ENCODE measurements at regions not wholly inside any gene's neighbourhood (a gene's known extent, or its start where the extent isn't known, plus 50 kb on each side); places are given as distances from the start of the nearest gene placed in this dataset.

GRCh38 chr17:34826332-34826731, 134.9 kb downstream of the CCT6B start:
- no peak for DNase-seq (ENCODE audit: low read depth in 2 of 3, low spot score in 2 of 3)

GRCh38 chr17:34825884-34826283, 135.4 kb downstream of the CCT6B start:
- DNase-seq (ENCODE audit: low read depth in 2 of 3, low spot score in 2 of 3): no peak

- no peak for DNase-seq (ENCODE audit: low read depth in 2 of 3, low spot score in 2 of 3)
These were observed 136.2 kb downstream of the CCT6B start for GRCh38 chr17:34825102-34825501.

- DNase-seq (ENCODE audit: low read depth in 2 of 3, low spot score in 2 of 3): no peak
These were observed 138.2 kb downstream of the CCT6B start for GRCh38 chr17:34823023-34823422.

- DNase-seq (ENCODE audit: low read depth in 2 of 3, low spot score in 2 of 3): no peak
These were observed 139.1 kb downstream of the CCT6B start for GRCh38 chr17:34822007-34822739.

GRCh38 chr17:34820922-34821321, 140.3 kb downstream of the CCT6B start:
- DNase-seq (ENCODE audit: low read depth in 2 of 3, low spot score in 2 of 3): peak in 1 of 3 donors; percentile 16

GRCh38 chr17:34820248-34820801, 140.9 kb downstream of the CCT6B start:
- DNase-seq (ENCODE audit: low read depth in 2 of 3, low spot score in 2 of 3): no peak

GRCh38 chr17:34817252-34818035, 143.8 kb downstream of the CCT6B start:
- no peak for DNase-seq (ENCODE audit: low read depth in 2 of 3, low spot score in 2 of 3)

- no peak for DNase-seq (ENCODE audit: low read depth in 2 of 3, low spot score in 2 of 3)
These were observed 144.4 kb downstream of the CCT6B start for GRCh38 chr17:34816848-34817247.

GRCh38 chr17:34813290-34813689, 148.0 kb downstream of the CCT6B start:
- DNase-seq (ENCODE audit: low read depth in 2 of 3, low spot score in 2 of 3): no peak

- no peak for DNase-seq (ENCODE audit: low read depth in 2 of 3, low spot score in 2 of 3)
These were observed 149.7 kb downstream of the CCT6B start for GRCh38 chr17:34811561-34811960.

GRCh38 chr17:34800661-34801060, 160.6 kb downstream of the CCT6B start:
- no peak for DNase-seq (ENCODE audit: low read depth in 2 of 3, low spot score in 2 of 3)

- no peak for DNase-seq (ENCODE audit: low read depth in 2 of 3, low spot score in 2 of 3)
These were observed 161.5 kb downstream of the CCT6B start for GRCh38 chr17:34799751-34800150.

- DNase-seq (ENCODE audit: low read depth in 2 of 3, low spot score in 2 of 3): no peak
These were observed 162.7 kb downstream of the CCT6B start for GRCh38 chr17:34798581-34798980.

GRCh38 chr17:34797720-34798119, 163.5 kb downstream of the CCT6B start:
- peak in 2 of 3 donors; percentile 33 to 54 for DNase-seq (ENCODE audit: low read depth in 2 of 3, low spot score in 2 of 3)

GRCh38 chr17:34793231-34793908, 167.9 kb downstream of the CCT6B start:
- DNase-seq (ENCODE audit: low read depth in 2 of 3, low spot score in 2 of 3): no peak

- DNase-seq (ENCODE audit: low read depth in 2 of 3, low spot score in 2 of 3): no peak
These were observed 172.6 kb downstream of the CCT6B start for GRCh38 chr17:34788696-34789095.

- DNase-seq (ENCODE audit: low read depth in 2 of 3, low spot score in 2 of 3): no peak
These were observed 176.7 kb downstream of the CCT6B start for GRCh38 chr17:34784526-34784925.

- no peak for DNase-seq (ENCODE audit: low read depth in 2 of 3, low spot score in 2 of 3)
These were observed 179.0 kb downstream of the CCT6B start for GRCh38 chr17:34782271-34782670.

GRCh38 chr17:34781571-34782108, 179.6 kb downstream of the CCT6B start:
- DNase-seq (ENCODE audit: low read depth in 2 of 3, low spot score in 2 of 3): no peak

GRCh38 chr17:34781071-34781470, 180.2 kb downstream of the CCT6B start:
- no peak for DNase-seq (ENCODE audit: low read depth in 2 of 3, low spot score in 2 of 3)

Data from hematopoietic multipotent progenitor cell (in vitro differentiated cells).